Cardiac fibroblast (primary cell): ENCODE measurements at regions not wholly inside any gene's neighbourhood (a gene's known extent, or its start where the extent isn't known, plus 50 kb on each side); places are given as distances from the start of the nearest gene placed in this dataset.

Source experiments
- DNase-seq, 2 donors: peaks; one replicate each; pipeline versions ENCODE4 v3.0.0 to v3.0.0-alpha.2; 2010; ENCODE audit warnings: low read depth in 2 of 2
- H3K4me3 ChIP-seq, 2 donors: replicated peaks in 1 of 2; 1 replicate in 1 of 2; 2 replicates in 1 of 2; pipeline ENCODE4 v1.5.1; 2011; ENCODE audit warnings: low read depth in 2 of 2, low read length in 2 of 2, mild to moderate bottlenecking in 2 of 2, moderate library complexity in 1 of 2
- CTCF ChIP-seq: IDR thresholded peaks from one replicate; pipeline ENCODE4 v1.5.1; 2011; ENCODE audit warnings: low read depth, mild to moderate bottlenecking, low read length, inconsistent platforms

GRCh38 chr5:97839341-97840086 is 656.5 kb upstream of the RIOK2 start:
- peak; percentile 50 to 67 for DNase-seq
- H3K4me3 ChIP-seq = no peak overlapping the region
- TF ChIP-seq CTCF = no peak

DNA sequence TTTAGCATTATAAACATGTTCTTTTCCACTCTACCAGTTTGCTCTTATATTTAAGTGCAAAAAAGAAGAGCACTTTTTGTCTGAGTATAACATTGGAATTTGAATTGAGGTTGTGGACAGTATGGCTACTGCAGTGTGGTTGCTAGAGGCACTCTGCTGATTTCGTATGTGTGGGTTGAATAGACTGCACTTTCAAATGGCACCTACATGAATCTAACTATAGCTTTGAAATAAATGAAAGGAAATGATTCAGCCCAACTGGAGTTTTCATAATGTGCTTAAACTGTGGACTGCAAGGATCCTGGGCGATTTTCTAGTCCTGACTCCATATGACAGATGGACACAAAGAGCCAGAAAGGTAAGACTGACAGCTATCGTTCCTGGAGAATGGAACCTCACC is 657.6 kb upstream of the RIOK2 start:
- no peak for TF ChIP-seq CTCF
- no peak overlapping the region for H3K4me3 ChIP-seq
- peak; percentile 12 to 64 for DNase-seq

- TF ChIP-seq CTCF = no peak
- H3K4me3 ChIP-seq = no peak overlapping the region
- no peak for DNase-seq
Observed at GRCh38 chr5:97842687-97843086, 659.6 kb upstream of the RIOK2 start.

DNA sequence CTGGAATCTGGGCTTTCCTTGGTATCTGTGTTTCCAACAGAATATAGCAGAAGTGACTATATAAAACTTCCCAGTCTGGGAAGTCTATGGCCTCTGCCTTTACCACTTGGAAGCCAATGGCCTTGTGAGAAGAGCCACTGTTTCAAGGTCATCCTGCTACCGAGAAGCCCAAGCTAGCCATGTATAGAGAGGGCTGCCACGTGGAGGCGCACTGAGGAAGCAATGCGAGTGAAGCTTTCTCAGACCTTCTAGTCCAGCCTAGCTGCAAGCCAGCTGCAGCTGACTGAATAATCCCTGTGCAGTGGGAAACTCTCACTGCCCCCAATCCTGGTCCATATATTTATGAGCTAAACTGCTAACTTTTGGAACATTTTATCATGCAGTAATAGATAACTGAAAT is 661.8 kb upstream of the RIOK2 start:
- TF ChIP-seq CTCF = no peak
- H3K4me3 ChIP-seq = no peak overlapping the region
- peak in 1 of 2 donors; percentile 5 for DNase-seq

GRCh38 chr5:97846643-97847042 is 663.6 kb upstream of the RIOK2 start:
- DNase-seq = peak in 1 of 2 donors; percentile 15
- TF ChIP-seq CTCF = no peak
- H3K4me3 ChIP-seq = no peak overlapping the region

DNA sequence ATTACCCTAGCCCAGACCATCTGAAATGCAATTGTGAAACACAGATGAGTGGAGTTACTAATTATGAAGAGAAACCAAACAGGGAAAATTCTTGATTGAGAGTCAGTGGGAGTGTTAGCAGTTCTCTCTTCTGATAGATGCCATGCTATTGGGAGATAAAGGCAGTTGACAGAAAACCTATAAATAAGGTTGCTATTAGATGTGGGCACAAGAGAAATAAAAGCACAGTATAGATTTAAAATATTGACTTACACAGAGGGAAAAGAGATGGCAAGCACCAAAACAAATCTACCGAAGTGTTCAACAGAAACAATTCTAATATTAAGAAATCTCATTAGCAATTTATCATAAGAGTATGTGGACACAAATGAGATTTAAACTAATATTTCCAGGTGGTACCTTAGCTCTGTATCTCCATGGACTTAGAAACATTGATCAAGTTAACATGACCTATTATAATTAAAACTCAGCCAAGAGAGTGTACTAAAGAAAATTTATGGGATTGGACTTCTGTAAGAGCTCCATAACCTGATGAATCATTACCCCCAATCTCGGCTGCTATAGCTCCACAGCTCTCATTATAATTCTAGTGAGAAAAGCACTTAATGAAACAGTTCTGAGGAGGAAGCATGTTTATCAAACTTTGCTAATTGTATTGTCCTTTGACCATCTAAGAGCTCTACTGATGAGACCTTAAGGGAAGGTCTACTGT is 665.0 kb upstream of the RIOK2 start:
- DNase-seq = no peak
- TF ChIP-seq CTCF = no peak
- no peak overlapping the region for H3K4me3 ChIP-seq
